ENCODE measurements at regions not wholly inside any gene's neighbourhood (a gene's known extent, or its start where the extent isn't known, plus 50 kb on each side); places are given as distances from the start of the nearest gene placed in this dataset.

- no peak for TF ChIP-seq CTCF (conservative IDR thresholded peaks at IDR 0.05 in 1 of 2, IDR thresholded peaks at IDR 0.05 in 1 of 2; ENCODE audit: low read depth in 1 of 2, low read length in 2 of 2)
- no peak for TF ChIP-seq EZH2 (IDR thresholded peaks at IDR 0.05; ENCODE audit: low read length, missing control alignments)
These were observed 221.2 kb upstream of the LINGO1 start for GRCh38 chr15:77853910-77854309.
